CD4-positive, alpha-beta T cell treated with Interleukin-6 for 4 hours (primary cell): ENCODE measurements at regions not wholly inside any gene's neighbourhood (a gene's known extent, or its start where the extent isn't known, plus 50 kb on each side); places are given as distances from the start of the nearest gene placed in this dataset.
"Not testable (repeated sequence)": the region's sequence is repeated elsewhere in the genome, so short reads cannot be mapped to it uniquely, and the experiment has no call there.

ENCODE experiments used
- DNase-seq: peaks from one replicate; pipeline ENCODE4 v3.0.0-alpha.2; 2020; ENCODE audit warnings: mixed read lengths

DNA sequence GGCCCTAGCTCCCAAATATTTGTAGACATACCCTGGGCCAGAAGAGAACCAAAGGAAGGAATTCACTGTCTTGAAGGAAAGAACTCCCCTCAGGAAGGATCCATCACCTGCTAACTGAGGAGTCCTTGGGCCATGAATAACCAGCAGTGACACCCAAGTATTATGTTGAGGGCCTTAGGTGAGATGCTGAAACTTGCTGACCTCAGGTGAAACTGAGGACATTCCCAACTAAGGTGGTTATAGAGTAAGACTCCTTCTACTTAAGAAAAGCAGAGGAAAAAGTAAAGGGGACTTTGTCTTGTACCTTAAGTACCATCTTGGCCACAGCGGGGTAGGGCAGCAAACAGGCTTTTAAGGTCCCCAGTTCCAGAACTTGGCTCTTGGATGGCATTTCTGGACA lies 491.7 kb downstream of the C6orf118 start:
- DNase-seq: no peak

DNA sequence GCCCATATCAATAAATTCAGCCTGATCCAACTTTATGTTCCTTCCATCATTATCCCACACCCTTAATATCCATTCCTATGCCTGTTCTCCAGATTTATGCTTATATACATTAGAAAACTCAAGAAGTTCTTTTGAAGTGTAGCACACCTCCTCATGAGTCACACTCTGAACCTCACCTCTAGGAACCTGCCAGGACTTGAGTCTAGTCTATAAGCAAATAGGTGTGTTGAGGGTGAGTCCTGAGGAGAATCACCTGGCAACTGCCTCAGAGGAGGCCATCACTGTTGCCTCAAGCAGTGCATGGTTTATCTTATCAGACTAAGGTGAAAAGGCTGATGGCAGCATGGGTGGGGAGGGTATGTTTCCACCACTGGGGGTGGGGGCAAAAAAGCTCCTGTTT lies 496.7 kb downstream of the C6orf118 start:
- DNase-seq: no peak

DNA sequence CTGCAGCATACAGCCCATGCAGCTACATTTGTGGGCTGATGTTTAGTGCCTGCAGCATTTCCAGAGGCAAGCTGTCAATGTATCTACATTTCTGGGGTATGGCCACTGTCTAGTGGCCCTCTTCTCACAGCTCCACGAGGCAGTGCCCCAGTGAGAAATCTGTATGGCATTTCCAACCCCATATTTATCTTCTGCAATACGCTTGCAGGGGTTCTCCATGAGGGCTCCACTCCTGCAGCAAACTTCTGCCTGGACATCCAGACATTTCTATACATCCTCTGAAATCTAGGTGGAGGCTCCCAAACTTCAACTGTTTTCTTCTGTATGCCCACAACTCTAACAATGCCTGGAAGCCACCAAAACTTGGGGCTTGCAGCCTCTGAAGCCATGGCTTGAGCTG lies 502.3 kb downstream of the C6orf118 start:
- DNase-seq: no peak

DNA sequence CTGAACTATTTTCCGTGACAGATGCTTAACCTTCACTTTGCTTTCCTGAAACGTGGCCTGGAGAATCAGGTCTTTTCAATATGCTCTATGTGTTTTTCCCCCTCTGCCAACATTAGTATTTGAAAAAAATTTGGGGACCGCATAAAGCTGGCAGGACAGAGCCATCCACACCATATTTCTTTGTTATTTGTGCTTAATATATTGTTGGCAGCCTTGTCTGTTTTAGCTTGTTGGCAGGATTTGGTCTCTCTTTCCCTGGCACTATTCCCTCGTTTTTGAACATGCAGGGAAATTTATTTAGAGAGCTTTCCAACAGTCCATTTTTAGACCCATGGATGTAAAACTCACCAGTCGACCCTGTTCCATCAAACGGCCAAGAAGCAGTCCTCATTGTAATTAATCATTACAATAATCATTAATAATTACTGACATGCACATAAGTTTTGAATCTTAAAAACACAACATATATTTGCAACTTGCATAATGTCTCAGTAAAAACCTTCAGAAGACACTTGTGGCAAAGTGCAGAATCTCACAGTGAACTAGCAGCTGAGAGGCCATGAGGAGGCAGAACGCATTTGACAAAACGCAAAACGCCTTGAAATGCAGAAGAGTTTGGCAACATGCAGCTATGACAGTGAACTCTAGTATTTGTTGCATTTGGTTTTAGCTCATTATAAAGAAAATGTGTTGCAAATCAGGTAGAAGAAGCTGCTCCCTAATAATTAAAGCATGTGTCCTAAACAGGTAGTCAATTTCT lies 514.2 kb downstream of the C6orf118 start:
- DNase-seq: no peak

DNA sequence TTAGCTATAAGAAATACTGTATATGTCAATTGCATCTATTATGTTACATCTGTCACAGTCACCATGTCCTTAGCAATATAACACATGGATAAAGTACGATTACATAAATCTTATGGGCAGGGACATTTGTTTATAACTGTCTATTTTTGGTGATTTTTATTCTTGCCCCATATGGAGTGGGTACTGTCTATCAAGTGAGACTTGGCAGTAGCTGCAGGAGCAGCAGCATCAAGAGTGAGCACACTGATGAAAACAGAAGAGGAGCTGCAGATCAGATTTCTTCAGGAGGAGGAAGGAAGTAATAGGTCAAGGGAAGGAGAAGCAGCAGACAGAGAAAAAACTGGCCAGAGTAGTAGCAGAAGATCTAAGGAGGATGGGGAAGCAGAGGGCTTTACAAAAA lies 516.7 kb downstream of the C6orf118 start:
- DNase-seq: no peak

DNA sequence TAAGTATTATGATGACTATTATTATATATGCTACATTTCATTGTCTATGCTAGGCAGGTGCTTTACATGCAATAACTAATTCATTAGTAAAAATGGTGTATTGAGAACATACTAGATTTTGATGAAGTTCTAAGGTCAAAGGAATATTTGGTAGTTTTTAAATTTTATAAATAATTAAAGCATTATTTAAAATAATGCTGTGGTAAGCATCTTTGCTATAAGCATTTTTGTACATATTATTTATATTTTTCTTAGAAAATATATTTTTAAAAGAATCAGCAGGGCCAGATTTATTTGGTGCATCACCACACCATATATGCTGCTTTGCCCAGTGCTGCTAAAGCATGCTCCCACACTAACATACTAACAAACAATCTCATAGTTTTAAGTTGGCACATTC lies 517.9 kb downstream of the C6orf118 start:
- no peak for DNase-seq

DNA sequence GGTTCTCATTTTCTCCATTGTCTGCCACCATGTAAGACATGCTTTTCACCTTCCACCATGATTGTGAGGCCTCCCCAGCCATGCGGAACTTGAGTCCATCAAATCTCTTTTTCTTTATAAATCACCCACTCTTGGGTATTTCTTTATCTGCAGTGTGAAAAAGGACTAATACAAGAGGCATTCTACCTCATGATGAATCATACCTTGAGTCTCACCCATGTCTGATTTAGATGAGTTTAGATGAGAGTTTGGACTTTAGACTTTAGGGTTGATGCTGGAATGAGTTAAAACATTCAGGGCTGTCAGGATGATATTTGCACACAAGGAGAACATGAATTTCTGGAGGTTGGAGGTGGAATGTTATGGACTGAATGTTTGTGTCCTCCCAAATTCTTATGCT lies 545.6 kb downstream of the C6orf118 start:
- no peak for DNase-seq

DNA sequence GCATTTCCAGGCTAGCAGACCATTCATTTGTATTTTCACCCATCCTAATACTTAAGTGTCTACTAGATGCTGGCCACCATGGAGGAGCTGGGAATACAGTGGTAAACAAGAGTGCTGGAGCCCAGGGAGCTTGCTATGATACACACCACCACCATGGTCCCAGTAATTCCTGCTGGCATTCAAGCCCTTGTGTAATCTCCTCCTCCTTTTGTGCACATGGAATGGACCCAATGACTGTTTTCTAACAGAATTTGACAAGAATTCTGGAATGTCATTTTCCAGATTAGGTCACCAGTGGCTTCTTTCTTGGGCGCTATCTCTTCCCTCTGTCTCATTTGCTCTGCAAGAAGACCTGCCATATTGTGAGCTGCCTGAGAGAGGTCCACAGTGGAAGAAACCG lies 552.0 kb downstream of the C6orf118 start:
- no peak for DNase-seq

DNA sequence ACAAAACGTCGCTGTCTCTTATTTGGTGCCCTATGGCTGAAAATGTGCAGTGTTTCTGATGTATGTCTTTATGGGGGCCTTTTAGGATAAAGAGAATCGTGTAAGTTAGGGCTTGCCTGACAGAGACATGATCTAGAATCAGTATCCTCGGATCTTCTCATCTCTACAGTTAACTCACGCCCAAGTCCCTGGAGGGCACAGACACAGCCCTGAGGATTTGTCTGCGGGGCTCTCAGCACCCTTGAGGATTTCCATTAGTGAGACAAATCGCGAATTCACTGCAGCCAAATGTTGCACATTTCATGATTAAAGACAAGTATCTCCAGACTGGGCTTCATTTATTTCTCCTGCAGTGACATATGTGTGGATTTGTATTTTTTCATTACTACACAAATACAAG lies 552.7 kb downstream of the C6orf118 start:
- no peak for DNase-seq

DNA sequence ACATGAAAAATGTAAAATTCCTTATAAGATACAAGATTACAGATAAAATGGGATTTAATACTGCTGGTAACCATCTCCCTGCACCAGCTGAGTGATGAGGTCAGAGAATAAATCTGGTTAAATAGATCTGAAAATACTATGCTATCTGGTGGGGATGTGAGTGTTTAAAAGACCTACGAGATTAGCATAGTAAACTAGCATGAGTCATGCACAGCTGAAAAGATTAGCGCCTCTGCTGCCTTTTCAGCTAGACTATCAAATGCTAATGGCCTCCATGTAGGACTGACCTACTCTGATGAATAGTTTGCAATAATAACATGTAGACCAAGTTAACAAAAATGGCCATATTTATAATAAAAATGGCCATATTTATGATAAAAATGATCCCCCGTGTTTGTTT lies 553.3 kb downstream of the C6orf118 start:
- no peak for DNase-seq

DNA sequence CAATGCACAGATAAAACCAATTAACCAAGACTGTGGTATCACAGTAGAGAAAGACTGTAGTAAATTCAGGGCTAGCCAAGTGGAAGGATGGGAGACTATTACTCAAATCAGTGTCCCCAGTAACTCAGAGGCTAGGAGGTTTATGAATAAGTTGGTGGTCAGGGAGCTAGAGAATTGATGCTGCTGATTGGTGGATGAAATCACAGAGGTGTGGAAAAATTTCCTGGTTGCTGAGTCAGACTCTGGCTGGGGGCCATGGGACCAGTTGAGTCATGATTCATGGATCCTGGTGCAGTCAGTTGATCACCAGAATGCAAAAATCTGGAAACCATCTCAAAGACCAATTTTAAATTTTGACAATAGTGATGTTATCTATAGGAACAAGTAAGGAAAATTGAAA lies 555.9 kb downstream of the C6orf118 start:
- DNase-seq: no peak

DNA sequence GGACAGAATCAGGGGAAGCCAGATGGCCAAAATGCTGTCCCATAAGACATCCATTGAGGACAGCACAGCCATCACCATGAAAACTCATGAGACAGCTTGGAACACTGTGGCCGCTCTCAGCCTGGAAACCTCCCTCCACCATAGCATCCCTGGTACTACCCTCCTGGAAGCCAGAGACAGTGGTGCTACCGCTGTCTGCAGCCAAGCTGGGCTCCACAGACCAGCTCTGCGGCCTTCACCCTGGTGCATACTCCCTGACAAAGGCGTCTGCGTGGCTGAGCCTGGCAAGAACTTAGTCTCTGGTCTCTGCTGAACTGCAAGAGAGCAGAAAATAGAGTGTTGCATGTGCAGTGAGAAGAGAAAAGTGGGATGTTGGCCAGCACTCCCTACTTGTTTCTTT lies 558.0 kb downstream of the C6orf118 start:
- DNase-seq: no peak

DNA sequence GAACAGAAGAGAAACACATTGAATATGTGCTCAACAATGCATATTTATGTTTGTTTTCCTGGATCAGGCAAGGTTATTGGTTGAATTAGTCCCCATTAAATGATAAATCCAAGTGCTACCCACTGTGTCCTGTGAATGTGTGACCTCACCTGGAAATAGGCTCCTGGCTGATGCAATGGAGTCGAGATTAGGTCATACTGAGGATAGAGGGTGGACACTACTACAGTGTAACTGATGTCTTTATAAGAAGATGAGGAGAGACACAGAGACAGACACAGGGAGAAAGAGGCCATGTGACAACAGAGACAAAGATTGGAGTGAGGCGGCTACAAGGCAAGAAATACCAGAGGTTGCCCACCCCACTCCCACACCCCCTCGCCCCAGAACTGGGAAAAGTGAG lies 559.3 kb downstream of the C6orf118 start:
- DNase-seq: no peak

DNA sequence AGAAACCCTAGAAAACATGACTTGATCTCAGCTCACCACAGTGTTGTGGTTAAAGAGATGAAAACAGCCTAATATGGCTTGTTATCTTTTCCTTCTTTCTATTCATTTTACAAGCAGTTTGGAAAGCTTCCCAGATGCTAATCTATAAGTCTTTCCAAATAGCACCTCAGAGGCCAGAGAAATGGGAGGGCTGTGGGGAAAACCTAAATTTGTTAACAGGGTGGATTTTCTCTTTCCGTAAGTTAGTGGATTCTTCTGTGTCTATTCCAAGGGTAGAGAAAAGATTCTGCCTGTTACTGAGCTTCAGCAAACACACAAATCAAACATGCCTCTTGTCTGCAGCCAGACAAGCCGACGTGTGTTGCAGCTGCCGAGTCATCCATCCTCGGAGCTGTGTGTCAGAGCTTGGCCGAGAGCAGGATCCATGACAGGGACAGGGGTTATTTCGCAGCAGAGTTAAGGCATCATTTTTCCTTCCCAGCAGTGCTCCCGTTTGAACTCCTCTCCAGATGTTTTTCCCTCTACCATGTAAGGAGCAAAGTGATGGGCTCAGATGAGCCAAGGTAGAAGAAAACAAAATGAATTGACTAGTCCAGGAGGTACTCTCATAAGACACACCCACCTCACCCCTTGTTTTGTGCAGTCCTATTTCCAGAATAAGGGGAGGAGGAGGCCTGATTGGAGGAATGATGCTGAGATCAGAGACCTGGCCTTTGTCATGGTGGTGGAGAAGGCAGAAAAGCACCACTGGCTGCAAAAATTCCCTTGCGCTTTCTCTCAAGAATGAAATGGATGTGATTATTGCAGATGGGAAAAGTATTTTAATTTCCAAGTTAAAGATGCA lies 560.0 kb downstream of the C6orf118 start:
- DNase-seq: no peak

DNA sequence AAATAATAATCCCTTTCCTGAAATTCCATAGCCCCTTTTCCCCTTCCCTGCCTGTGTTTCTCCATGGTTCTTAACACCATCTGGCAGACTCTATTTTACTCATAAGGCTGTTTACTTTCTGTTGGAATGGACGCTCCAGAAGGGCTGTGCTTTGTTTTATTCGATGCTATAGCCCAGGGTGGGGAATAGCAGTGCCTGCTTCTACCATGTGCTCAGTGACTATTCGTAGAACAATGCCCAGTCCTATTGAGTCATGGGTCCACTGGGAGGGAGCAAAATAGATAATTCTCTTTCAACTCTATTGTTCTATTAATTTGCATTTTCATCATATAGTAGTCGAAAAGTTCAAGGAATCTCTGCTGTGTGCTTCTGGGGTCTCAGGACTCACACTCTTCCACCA lies 565.1 kb downstream of the C6orf118 start:
- DNase-seq: no peak

DNA sequence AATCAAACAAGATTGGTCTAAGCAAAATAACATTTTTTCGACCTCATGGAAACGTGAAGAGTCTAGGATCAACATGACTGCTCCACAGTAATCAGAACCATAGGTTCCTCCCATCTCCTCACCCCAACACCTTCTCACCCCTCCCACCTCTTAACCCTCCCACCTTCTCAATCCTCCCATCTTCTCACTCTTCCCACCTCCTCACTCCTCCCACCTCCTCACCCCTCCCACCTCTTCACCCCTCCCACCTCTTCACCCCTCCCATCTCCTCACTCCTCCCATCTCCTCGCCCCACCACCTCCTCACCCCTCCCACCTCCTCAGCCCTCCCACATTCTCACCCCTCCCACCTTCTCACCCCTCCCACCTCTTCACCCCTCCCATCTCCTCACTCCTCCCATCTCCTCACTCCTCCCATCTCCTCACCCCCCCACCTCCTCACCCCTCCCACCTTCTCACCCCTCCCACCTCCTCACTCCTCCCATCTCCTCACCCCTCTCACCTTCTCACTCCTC lies 567.4 kb downstream of the C6orf118 start:
- DNase-seq: no peak

DNA sequence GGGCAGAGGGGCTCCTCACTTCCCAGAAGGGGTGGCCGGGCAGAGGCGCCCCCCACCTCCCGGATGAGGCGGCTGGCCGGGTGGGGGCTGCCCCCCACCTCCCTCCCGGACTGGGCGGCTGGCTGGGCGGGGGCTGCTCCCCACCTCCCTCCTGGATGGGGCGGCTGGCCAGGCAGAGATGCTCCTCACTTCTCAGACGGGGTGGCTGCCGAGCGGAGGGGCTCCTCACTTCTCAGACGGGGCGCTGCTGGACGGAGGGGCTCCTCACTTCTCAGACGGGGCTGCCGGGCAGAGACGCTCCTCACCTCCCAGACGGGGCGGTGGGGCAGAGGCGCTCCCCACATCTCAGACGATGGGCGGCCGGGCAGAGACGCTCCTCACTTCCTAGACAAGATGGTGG lies 573.3 kb downstream of the C6orf118 start:
- DNase-seq: not testable (repeated sequence)

DNA sequence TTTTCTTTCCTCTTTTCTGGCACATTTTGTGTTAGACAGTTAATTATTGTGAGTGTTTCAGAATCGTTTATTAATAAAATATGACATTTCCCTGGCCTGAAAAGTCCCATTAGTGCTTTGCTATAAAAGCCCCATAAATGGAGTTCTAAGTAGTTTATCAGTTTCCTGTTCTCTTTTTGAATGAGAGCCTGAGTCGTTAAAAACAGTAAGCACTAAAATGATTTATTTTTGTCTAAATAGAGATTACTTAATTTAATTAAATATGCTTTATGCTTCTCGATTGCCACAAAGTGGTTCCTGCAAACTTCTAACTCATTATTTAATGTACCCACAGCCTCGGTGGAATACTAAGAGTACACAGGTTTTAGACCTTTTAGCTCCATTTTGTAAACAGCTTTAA lies 577.9 kb downstream of the C6orf118 start:
- no peak for DNase-seq

DNA sequence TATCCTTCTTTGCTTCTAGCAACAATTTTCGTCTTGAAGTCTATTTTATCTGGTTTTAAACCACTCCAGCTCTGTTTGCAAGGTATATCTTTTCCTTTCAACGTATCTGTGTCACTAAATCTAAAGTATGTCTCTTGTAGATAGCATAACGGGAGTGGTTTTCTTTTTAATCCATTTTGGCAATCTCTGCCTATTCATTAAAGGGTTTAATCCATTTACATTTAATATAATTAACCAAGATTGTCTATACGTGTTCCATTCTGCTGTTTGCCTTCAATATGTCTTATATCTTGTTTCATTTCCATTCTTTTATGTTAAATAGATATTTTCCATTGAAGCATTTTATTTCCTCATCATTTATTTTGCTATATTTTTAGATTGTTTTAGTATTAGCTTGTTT lies 587.9 kb downstream of the C6orf118 start:
- DNase-seq: no peak

DNA sequence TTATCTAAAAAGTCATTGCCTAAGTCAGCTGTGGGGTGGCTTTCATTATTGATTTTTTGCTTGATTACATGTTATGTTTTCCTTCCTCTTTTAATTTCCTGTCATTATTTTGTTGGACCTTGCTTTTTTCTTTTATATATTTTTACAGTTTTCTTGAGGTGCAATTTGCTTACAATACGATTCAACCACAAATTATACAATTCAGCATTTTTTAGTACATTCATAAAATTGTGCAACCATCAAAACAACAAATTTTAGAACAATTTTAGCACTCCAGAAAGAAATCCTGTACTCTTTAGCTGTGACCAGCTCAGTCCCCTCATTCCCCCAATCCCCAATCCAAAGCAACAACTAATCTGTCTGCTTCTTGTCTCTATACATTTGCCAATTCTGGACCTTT lies 608.9 kb downstream of the C6orf118 start:
- DNase-seq: no peak

DNA sequence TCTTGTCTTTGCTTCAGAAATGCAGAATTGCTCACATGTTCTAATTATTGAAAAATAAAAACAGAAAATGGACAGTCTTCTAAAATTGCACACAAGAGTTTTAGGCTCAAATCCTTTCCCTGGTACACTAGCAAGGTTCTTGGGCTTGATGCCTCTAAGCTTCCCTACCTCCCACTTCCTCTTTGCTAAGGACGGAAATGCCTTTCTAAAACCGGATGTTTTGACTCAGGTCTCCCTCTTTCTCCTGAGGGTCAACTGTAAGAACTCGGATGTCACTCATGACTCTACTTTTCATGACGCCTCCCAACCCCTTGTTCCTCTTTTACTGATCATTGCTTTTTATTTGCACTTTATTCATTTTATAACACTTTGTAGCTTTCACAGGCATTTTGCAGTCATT lies 613.5 kb downstream of the C6orf118 start:
- DNase-seq: no peak

DNA sequence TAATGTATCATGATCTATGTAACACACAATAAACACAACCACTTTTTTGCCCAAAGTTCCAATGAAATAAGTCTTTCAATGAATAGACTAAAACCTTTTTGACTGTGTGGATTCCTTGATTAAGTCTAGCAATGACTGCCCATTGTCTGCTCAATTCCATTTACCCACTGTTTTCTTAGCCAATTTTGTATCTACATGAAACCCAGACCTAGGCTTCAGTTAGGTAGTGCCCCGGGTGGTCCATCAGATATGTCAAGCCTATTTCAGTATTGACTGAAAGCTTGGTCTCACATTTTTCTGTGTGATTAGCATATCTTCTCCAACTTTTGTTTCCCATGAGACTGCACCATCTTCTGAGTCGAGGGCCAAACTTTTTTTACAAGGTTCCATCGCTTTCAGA lies 615.0 kb downstream of the C6orf118 start:
- no peak for DNase-seq

DNA sequence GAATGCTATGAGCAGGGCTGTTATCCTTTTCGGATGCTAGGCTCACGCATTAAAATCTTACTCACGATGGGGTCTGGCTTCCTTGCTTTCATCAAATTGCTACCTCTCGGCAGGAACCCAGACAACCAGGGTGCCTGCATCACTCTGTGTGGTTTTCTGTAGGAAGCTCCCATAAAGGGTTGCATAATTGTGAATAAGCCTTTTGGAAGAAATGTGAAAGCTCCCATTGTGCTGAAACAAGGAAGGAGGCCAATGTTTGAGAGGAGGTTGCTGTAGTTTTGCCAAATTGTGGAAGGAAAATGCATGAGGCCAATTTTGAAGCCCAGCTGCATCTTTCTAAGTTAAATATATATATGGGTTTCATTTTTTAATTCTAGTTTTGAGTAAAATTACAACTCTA lies 615.5 kb downstream of the C6orf118 start:
- no peak for DNase-seq

DNA sequence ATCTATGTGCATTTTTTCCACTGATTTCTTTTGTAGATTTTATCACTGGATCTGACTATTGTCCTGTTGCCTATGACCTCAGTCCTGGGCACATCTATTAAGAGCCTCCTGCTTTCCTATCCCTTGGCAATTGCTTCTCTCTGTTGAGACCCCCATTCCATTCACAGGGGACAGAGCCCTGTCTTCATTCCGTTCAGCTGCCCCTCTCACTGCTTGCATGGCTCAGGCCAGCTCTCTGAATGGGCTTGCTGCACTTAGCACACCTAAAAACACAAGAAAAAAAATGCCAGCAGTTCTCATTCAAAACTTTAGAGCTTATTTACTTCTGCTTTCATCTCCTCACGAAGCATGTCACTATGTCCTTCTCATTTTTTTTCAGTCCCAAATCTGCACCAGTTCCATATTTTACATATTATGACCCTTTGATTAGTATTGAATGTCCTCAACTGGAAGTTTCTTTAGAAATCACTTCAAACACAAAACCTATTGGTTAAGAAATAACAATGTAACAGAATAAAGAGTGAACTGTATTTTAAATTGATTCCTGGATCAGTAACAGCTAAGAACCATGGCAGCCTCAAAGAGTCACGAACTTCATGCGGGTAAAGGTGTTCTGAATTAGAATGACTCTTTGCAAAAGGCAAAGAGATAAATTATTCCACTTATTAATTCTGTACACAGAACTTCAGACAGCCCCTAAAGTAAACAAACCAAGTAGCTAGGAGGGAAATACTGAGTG lies 616.5 kb downstream of the C6orf118 start:
- no peak for DNase-seq
